K562 (cell line): ENCODE measurements at regions not wholly inside any gene's neighbourhood (a gene's known extent, or its start where the extent isn't known, plus 50 kb on each side); places are given as distances from the start of the nearest gene placed in this dataset.

Experiments
- ETV5 ChIP-seq: sonication (generic); formaldehyde crosslinking; IDR thresholded peaks from 2 replicates; pipeline ENCODE4 v1.4.0; 2020; ENCODE audit warnings: low read depth, mild to moderate bottlenecking, missing genetic modification reagents
- EZH2 ChIP-seq: IDR thresholded peaks from 2 replicates; pipeline ENCODE4 v1.6.1; 2012; ENCODE audit warnings: low read depth, mild to moderate bottlenecking, inconsistent platforms, low read length, borderline replicate concordance
- SOX6 ChIP-seq: fragments of 450-650 bp; IDR thresholded peaks from 2 replicates; pipeline ENCODE4 v1.6.1; 2014; ENCODE audit warnings: mild to moderate bottlenecking
- TGIF2 ChIP-seq: sonication (generic); formaldehyde crosslinking; IDR thresholded peaks from 2 replicates; pipeline ENCODE4 v1.8.1; 2022; ENCODE audit warnings: mild to moderate bottlenecking, missing genetic modification reagents, moderate library complexity
- ZNF318 ChIP-seq, 2 experiments: fragments of 450-650 bp; IDR thresholded peaks; 2 replicates each; pipeline ENCODE4 v1.6.1; 2016; ENCODE audit warnings: mild to moderate bottlenecking in 2 of 2, borderline replicate concordance in 1 of 2, low read depth in 1 of 2, moderate library complexity in 1 of 2
- ZNF75A ChIP-seq: fragments of 450-650 bp; formaldehyde crosslinking; IDR thresholded peaks from 2 replicates; pipeline ENCODE4 v1.4.0; 2020; ENCODE audit warnings: mild to moderate bottlenecking

GRCh38 chr14:98433436-98433835, 838.6 kb downstream of the BCL11B start (continued):
- TF ChIP-seq EZH2 = no peak
- TF ChIP-seq TGIF2 = no peak
- no peak for TF ChIP-seq ETV5 (CRISPR knock-in tag)
- no peak for TF ChIP-seq ZNF75A (CRISPR knock-in tag)
- TF ChIP-seq SOX6 = no peak
- TF ChIP-seq ZNF318 (IDR thresholded peaks at IDR 0.05; ENCODE audit: borderline replicate concordance in 1 of 2, low read depth in 1 of 2) = no peak
